Sigmoid colon (tissue), 6 donors: ENCODE measurements at regions not wholly inside any gene's neighbourhood (a gene's known extent, or its start where the extent isn't known, plus 50 kb on each side); places are given as distances from the start of the nearest gene placed in this dataset.

Experiments
- DNase-seq: peaks from one replicate; pipeline ENCODE4 v3.0.0-alpha.2; 2019
- H3K27ac ChIP-seq, 4 donors: fragments of 200-600 bp; sonication (generic); one replicate each; pipeline ENCODE4 v1.5.1; 2016 to 2019; ENCODE audit warnings: mild to moderate bottlenecking in 1 of 4
- H3K27me3 ChIP-seq, 3 donors: fragments of 200-600 bp; sonication (generic); one replicate each; pipeline ENCODE4 v1.5.1; 2019; ENCODE audit warnings: mild to moderate bottlenecking in 1 of 3
- H3K36me3 ChIP-seq, 4 donors: fragments of 200-600 bp; sonication (generic); one replicate each; pipeline ENCODE4 v1.5.1; 2016 to 2019
- H3K4me1 ChIP-seq, 4 donors: fragments of 200-600 bp; sonication (generic); one replicate each; pipeline ENCODE4 v1.5.1; 2017 to 2019
- H3K4me3 ChIP-seq, 4 donors: fragments of 200-600 bp; sonication (generic); one replicate each; pipeline ENCODE4 v1.5.1; 2017 to 2019; ENCODE audit warnings: mild to moderate bottlenecking in 2 of 4, moderate library complexity in 1 of 4
- H3K9me3 ChIP-seq, 4 donors: fragments of 200-600 bp in 3 of 4; sonication (generic) in 3 of 4; one replicate each; pipeline versions ENCODE4 v1.5.1 to v1.6.1; 2013 to 2019
- CTCF ChIP-seq, 4 experiments: fragments of 450-650 bp in 3 of 4; fragments of 200-600 bp in 1 of 4; IDR thresholded peaks; one replicate each; pipeline ENCODE4 v1.5.1; 2016 to 2019; ENCODE audit warnings: antibody characterized with exemption in 4 of 4, mild to moderate bottlenecking in 3 of 4, moderate library complexity in 2 of 4
- EP300 ChIP-seq, 4 donors: sonication (generic); formaldehyde crosslinking; IDR thresholded peaks; one replicate each; pipeline ENCODE4 v1.6.1; 2017; ENCODE audit warnings: antibody characterized with exemption in 4 of 4
- POLR2A ChIP-seq, 2 donors: fragments of 450-650 bp; IDR thresholded peaks; one replicate each; pipeline ENCODE4 v1.6.1; 2016; ENCODE audit warnings: antibody characterized with exemption in 2 of 2, mild to moderate bottlenecking in 2 of 2, moderate library complexity in 2 of 2
- POLR2AphosphoS5 ChIP-seq, 4 donors: sonication (generic); formaldehyde crosslinking; IDR thresholded peaks; one replicate each; pipeline ENCODE4 v1.6.1; 2017; ENCODE audit warnings: antibody characterized with exemption in 4 of 4
- WGBS, 2 donors: extraction: QIAGEN DNeasy Blood & Tissue Kit; methylation state at CpG; one replicate each; pipeline ENCODE4 v1.1.7; 2013; 5-methylcytosine and 5-hydroxymethylcytosine counted together
- intact Hi-C: fragments of 100-400 bp; cut with DNase I; formaldehyde crosslinking; loops from one replicate; pipeline ENCODE4 v1.15.1; 2023
- donor health status: healthy with polysubstance abuse.
- donor health status: healthy.

- peaks cover 0 to 52% (median 37%) of the 10 kb centered on the region in 3 donors for H3K27me3 ChIP-seq
- H3K4me3 ChIP-seq = no peak overlapping the region
- WGBS, 2 donors = 69 to 86% methylated on average over 3 of the region's 3 CpGs
- no peak for TF ChIP-seq EP300 (IDR thresholded peaks at IDR 0.05)
- no peak for TF ChIP-seq POLR2A (IDR thresholded peaks at IDR 0.05)
- TF ChIP-seq POLR2AphosphoS5 (IDR thresholded peaks at IDR 0.05) = no peak
- TF ChIP-seq CTCF (IDR thresholded peaks at IDR 0.05) = no peak
- H3K9me3 ChIP-seq = no peaks in the 10 kb centered on the region
- DNase-seq = no peak
- no peak overlapping the region for H3K27ac ChIP-seq
- peaks cover 0 to 32% (median 22%) of the 10 kb centered on the region in 4 donors for H3K4me1 ChIP-seq
- H3K36me3 ChIP-seq = no peaks in the 10 kb centered on the region
- intact Hi-C loops = loop anchor here (10.0 kb wide), 1 partner anchor 92 kb away; the partner anchor contains the start of gene POU3F1
These were observed 90.6 kb upstream of the POU3F1 start for GRCh38 chr1:38137164-38137563.

GRCh38 chr1:38135625-38136414 is 89.2 kb upstream of the POU3F1 start:
- Histone ChIP-seq H3K4me1 (peaks cover 0 to 31% (median 22%) of the 10 kb centered on the region in 4 donors), H3K4me3 (no peak overlapping the region), H3K36me3 (no peaks in the 10 kb centered on the region), H3K27me3 (peaks cover 0 to 62% (median 37%) of the 10 kb centered on the region in 3 donors), H3K9me3 (no peaks in the 10 kb centered on the region), H3K27ac (no peak overlapping the region)
- intact Hi-C loops = loop anchor here (10.0 kb wide), 1 partner anchor 91 kb away; the partner anchor contains the start of gene POU3F1
- no peak for DNase-seq
- TF ChIP-seq CTCF (IDR thresholded peaks at IDR 0.05) (no peak), POLR2AphosphoS5 (IDR thresholded peaks at IDR 0.05) (no peak), POLR2A (IDR thresholded peaks at IDR 0.05) (no peak), EP300 (IDR thresholded peaks at IDR 0.05) (no peak)
- 33 to 37% methylated on average over 24 of the region's 24 CpGs for WGBS, 2 donors

GRCh38 chr1:38134294-38134755 is 87.7 kb upstream of the POU3F1 start:
- TF ChIP-seq CTCF (IDR thresholded peaks at IDR 0.05) (no peak), EP300 (IDR thresholded peaks at IDR 0.05) (no peak), POLR2AphosphoS5 (IDR thresholded peaks at IDR 0.05) (no peak), POLR2A (IDR thresholded peaks at IDR 0.05) (no peak)
- Histone ChIP-seq H3K9me3 (no peaks in the 10 kb centered on the region), H3K36me3 (no peaks in the 10 kb centered on the region), H3K4me3 (peak overlapping the region in 1 of 4 donors; percentile 4), H3K27ac (no peak overlapping the region), H3K27me3 (peaks cover 0 to 65% (median 37%) of the 10 kb centered on the region in 3 donors), H3K4me1 (peaks cover 0 to 16% (median 9%) of the 10 kb centered on the region in 4 donors)
- no peak for DNase-seq
- WGBS, 2 donors = 10 to 15% methylated on average over 22 of the region's 22 CpGs
- intact Hi-C loops = loop anchor here (10.0 kb wide), 1 partner anchor 90 kb away; the partner anchor contains the start of gene POU3F1

- 16 to 20% methylated on average over 27 of the region's 27 CpGs for WGBS, 2 donors
- no peaks in the 10 kb centered on the region for H3K36me3 ChIP-seq
- intact Hi-C loops = loop anchor here (10.0 kb wide), 1 partner anchor 89 kb away; the partner anchor contains the start of gene POU3F1
- TF ChIP-seq POLR2A (IDR thresholded peaks at IDR 0.05) = no peak
- TF ChIP-seq EP300 (IDR thresholded peaks at IDR 0.05) = no peak
- TF ChIP-seq CTCF (IDR thresholded peaks at IDR 0.05) = no peak
- TF ChIP-seq POLR2AphosphoS5 (IDR thresholded peaks at IDR 0.05) = no peak
- no peaks in the 10 kb centered on the region for H3K9me3 ChIP-seq
- no peak overlapping the region for H3K27ac ChIP-seq
- no peak for DNase-seq
- peaks cover 0 to 65% (median 37%) of the 10 kb centered on the region in 3 donors for H3K27me3 ChIP-seq
- H3K4me3 ChIP-seq = peak overlapping the region in 1 of 4 donors; percentile 4
- peaks cover 0 to 11% (median 4%) of the 10 kb centered on the region in 4 donors for H3K4me1 ChIP-seq
These were observed 87.2 kb upstream of the POU3F1 start for GRCh38 chr1:38133756-38134155.
